Prostate gland (tissue), 2 donors: ENCODE measurements at regions not wholly inside any gene's neighbourhood (a gene's known extent, or its start where the extent isn't known, plus 50 kb on each side); places are given as distances from the start of the nearest gene placed in this dataset.
"Not testable (repeated sequence)": the region's sequence is repeated elsewhere in the genome, so short reads cannot be mapped to it uniquely, and the experiment has no call there.

Experiments used
- POLR2AphosphoS5 ChIP-seq: sonication (generic); formaldehyde crosslinking; IDR thresholded peaks from one replicate; pipeline ENCODE4 v1.6.1; 2017; ENCODE audit warnings: antibody characterized with exemption
- TF ChIP-seq, protein P1 (sequence below), 4 experiments: fragments of 200-600 bp in 2 of 4; fragments of 450-650 bp in 2 of 4; sonication (generic) in 2 of 4; IDR thresholded peaks; 1 replicate in 3 of 4; 2 replicates in 1 of 4; pipeline ENCODE4 v1.5.1; 2016 to 2019; ENCODE audit warnings: antibody characterized with exemption in 4 of 4, mild to moderate bottlenecking in 2 of 4, moderate library complexity in 2 of 4

DNA sequence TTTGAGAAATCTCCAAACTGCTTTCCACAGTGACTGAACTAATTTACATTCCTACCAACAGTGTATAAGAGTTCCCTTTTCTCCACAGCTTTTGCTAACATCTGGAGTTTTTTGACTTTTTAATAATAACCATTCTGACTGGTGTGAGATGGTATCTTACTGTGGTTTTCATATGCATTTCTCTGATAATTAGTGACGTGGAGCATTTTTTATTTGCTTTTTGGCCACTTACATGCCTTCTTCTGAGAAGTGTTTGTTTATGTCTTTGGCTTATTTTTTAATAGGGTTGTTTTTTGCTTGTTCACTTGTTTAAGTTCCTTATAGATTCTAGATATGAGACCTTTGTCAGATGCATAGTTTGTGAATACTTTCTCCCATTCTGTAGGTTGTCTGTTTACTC, 108.5 kb upstream of the LIPC start:
- not testable (repeated sequence) for TF ChIP-seq POLR2AphosphoS5
- TF ChIP-seq, protein P1, sequence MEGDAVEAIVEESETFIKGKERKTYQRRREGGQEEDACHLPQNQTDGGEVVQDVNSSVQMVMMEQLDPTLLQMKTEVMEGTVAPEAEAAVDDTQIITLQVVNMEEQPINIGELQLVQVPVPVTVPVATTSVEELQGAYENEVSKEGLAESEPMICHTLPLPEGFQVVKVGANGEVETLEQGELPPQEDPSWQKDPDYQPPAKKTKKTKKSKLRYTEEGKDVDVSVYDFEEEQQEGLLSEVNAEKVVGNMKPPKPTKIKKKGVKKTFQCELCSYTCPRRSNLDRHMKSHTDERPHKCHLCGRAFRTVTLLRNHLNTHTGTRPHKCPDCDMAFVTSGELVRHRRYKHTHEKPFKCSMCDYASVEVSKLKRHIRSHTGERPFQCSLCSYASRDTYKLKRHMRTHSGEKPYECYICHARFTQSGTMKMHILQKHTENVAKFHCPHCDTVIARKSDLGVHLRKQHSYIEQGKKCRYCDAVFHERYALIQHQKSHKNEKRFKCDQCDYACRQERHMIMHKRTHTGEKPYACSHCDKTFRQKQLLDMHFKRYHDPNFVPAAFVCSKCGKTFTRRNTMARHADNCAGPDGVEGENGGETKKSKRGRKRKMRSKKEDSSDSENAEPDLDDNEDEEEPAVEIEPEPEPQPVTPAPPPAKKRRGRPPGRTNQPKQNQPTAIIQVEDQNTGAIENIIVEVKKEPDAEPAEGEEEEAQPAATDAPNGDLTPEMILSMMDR (IDR thresholded peaks at IDR 0.05) = not testable (repeated sequence)
